Stimulated activated naive CD4-positive, alpha-beta T cell (primary cell): ENCODE measurements at regions not wholly inside any gene's neighbourhood (a gene's known extent, or its start where the extent isn't known, plus 50 kb on each side); places are given as distances from the start of the nearest gene placed in this dataset.

Experiments used
- DNase-seq, 6 experiments: peaks; one replicate each; lab custom pipeline; 2025; lab: John Stamatoyannopoulos, UW

GRCh38 chr17:65444049-65444448 is 117.4 kb downstream of the AXIN2 start:
- DNase-seq, result no peak

GRCh38 chr17:65442691-65443090 is 118.8 kb downstream of the AXIN2 start:
- no peak for DNase-seq

- DNase-seq, result no peak
Observed at GRCh38 chr17:65442250-65442649, 119.2 kb downstream of the AXIN2 start.

- DNase-seq, result no peak
Observed at GRCh38 chr17:65441053-65441605, 120.3 kb downstream of the AXIN2 start.

- DNase-seq, result no peak
Observed at GRCh38 chr17:65438708-65439294, 122.6 kb downstream of the AXIN2 start.

GRCh38 chr17:65438173-65438572 is 123.3 kb downstream of the AXIN2 start:
- no peak for DNase-seq

GRCh38 chr17:65436871-65437270 is 124.6 kb downstream of the AXIN2 start:
- no peak for DNase-seq

GRCh38 chr17:65434878-65435277 is 126.6 kb downstream of the AXIN2 start:
- no peak for DNase-seq

GRCh38 chr17:65434251-65434650 is 127.2 kb downstream of the AXIN2 start:
- peak in 1 of 6 experiments; percentile 23 for DNase-seq

- DNase-seq, result no peak
Observed at GRCh38 chr17:65433592-65433991, 127.9 kb downstream of the AXIN2 start.

GRCh38 chr17:65433157-65433556 is 128.3 kb downstream of the AXIN2 start:
- no peak for DNase-seq

GRCh38 chr17:65431116-65431515 is 130.3 kb downstream of the AXIN2 start:
- no peak for DNase-seq

GRCh38 chr17:65430209-65430833 is 131.1 kb downstream of the AXIN2 start:
- DNase-seq, result peak in 3 of 6 experiments; percentile 53 to 55 (median 54)

GRCh38 chr17:65423346-65424140 is 137.9 kb downstream of the AXIN2 start:
- no peak for DNase-seq

- DNase-seq, result no peak
Observed at GRCh38 chr17:65418622-65419021, 142.8 kb downstream of the AXIN2 start.

GRCh38 chr17:65417406-65418221 is 143.8 kb downstream of the AXIN2 start:
- no peak for DNase-seq

- no peak for DNase-seq
Observed at GRCh38 chr17:65415991-65416390, 145.5 kb downstream of the AXIN2 start.

- DNase-seq, result no peak
Observed at GRCh38 chr17:65413390-65413789, 148.1 kb downstream of the AXIN2 start.

- no peak for DNase-seq
Observed at GRCh38 chr17:65409381-65409780, 152.1 kb downstream of the AXIN2 start.

GRCh38 chr17:65408050-65408449 is 153.4 kb downstream of the AXIN2 start:
- no peak for DNase-seq

GRCh38 chr17:65407017-65407416 is 154.4 kb downstream of the AXIN2 start:
- no peak for DNase-seq

- DNase-seq, result no peak
Observed at GRCh38 chr17:65406552-65406951, 154.9 kb downstream of the AXIN2 start.
